ENCODE measurements at regions not wholly inside any gene's neighbourhood (a gene's known extent, or its start where the extent isn't known, plus 50 kb on each side); places are given as distances from the start of the nearest gene placed in this dataset.
"Not testable (repeated sequence)": the region's sequence is repeated elsewhere in the genome, so short reads cannot be mapped to it uniquely, and the experiment has no call there.

GRCh38 chr12:53868511-53868986, 70.1 kb upstream of the HOXC13 start:
- H3K27ac Mint-ChIP-seq (ENCODE audit: unreplicated experiment): no peak overlapping the region
- no peak for DNase-seq (ENCODE audit: extremely low spot score, unreplicated experiment)
- no peaks in the 10 kb centered on the region for H3K9me3 Mint-ChIP-seq (ENCODE audit: unreplicated experiment)
- H3K4me3 Mint-ChIP-seq (ENCODE audit: unreplicated experiment): no peak overlapping the region
- H3K36me3 Mint-ChIP-seq (ENCODE audit: unreplicated experiment): no peaks in the 10 kb centered on the region
- peaks cover 12% of the 10 kb centered on the region for H3K27me3 Mint-ChIP-seq (ENCODE audit: unreplicated experiment)
- no peak for TF ChIP-seq CTCF (IDR thresholded peaks at IDR 0.05)
- H3K4me1 Mint-ChIP-seq (ENCODE audit: unreplicated experiment): no peaks in the 10 kb centered on the region

GRCh38 chr12:53869500-53869899, 69.1 kb upstream of the HOXC13 start:
- H3K9me3 Mint-ChIP-seq (ENCODE audit: unreplicated experiment): no peaks in the 10 kb centered on the region
- TF ChIP-seq CTCF (IDR thresholded peaks at IDR 0.05): no peak
- peaks cover 14% of the 10 kb centered on the region for H3K27me3 Mint-ChIP-seq (ENCODE audit: unreplicated experiment)
- no peak overlapping the region for H3K27ac Mint-ChIP-seq (ENCODE audit: unreplicated experiment)
- H3K4me3 Mint-ChIP-seq (ENCODE audit: unreplicated experiment): no peak overlapping the region
- no peaks in the 10 kb centered on the region for H3K4me1 Mint-ChIP-seq (ENCODE audit: unreplicated experiment)
- DNase-seq (ENCODE audit: extremely low spot score, unreplicated experiment): no peak
- no peaks in the 10 kb centered on the region for H3K36me3 Mint-ChIP-seq (ENCODE audit: unreplicated experiment)

GRCh38 chr12:53870117-53870516, 68.5 kb upstream of the HOXC13 start:
- Mint-ChIP-seq H3K4me1 (ENCODE audit: unreplicated experiment) (no peaks in the 10 kb centered on the region), H3K27me3 (ENCODE audit: unreplicated experiment) (peaks cover 14% of the 10 kb centered on the region), H3K27ac (ENCODE audit: unreplicated experiment) (no peak overlapping the region), H3K4me3 (ENCODE audit: unreplicated experiment) (no peak overlapping the region), H3K9me3 (ENCODE audit: unreplicated experiment) (no peaks in the 10 kb centered on the region), H3K36me3 (ENCODE audit: unreplicated experiment) (no peaks in the 10 kb centered on the region)
- no peak for DNase-seq (ENCODE audit: extremely low spot score, unreplicated experiment)
- no peak for TF ChIP-seq CTCF (IDR thresholded peaks at IDR 0.05)

GRCh38 chr12:53871367-53871766, 67.3 kb upstream of the HOXC13 start:
- TF ChIP-seq CTCF (IDR thresholded peaks at IDR 0.05): no peak
- H3K4me3 Mint-ChIP-seq (ENCODE audit: unreplicated experiment): no peak overlapping the region
- H3K27ac Mint-ChIP-seq (ENCODE audit: unreplicated experiment): no peak overlapping the region
- no peaks in the 10 kb centered on the region for H3K4me1 Mint-ChIP-seq (ENCODE audit: unreplicated experiment)
- H3K9me3 Mint-ChIP-seq (ENCODE audit: unreplicated experiment): no peaks in the 10 kb centered on the region
- H3K36me3 Mint-ChIP-seq (ENCODE audit: unreplicated experiment): no peaks in the 10 kb centered on the region
- peaks cover 14% of the 10 kb centered on the region for H3K27me3 Mint-ChIP-seq (ENCODE audit: unreplicated experiment)
- DNase-seq (ENCODE audit: extremely low spot score, unreplicated experiment): no peak

- Mint-ChIP-seq H3K36me3 (ENCODE audit: unreplicated experiment) (no peaks in the 10 kb centered on the region), H3K27ac (ENCODE audit: unreplicated experiment) (no peak overlapping the region), H3K9me3 (ENCODE audit: unreplicated experiment) (peaks cover under 1% of the 10 kb centered on the region), H3K4me3 (ENCODE audit: unreplicated experiment) (no peak overlapping the region), H3K4me1 (ENCODE audit: unreplicated experiment) (no peaks in the 10 kb centered on the region), H3K27me3 (ENCODE audit: unreplicated experiment) (peaks cover 20% of the 10 kb centered on the region)
- DNase-seq (ENCODE audit: extremely low spot score, unreplicated experiment): no peak
- TF ChIP-seq CTCF (IDR thresholded peaks at IDR 0.05): no peak
Observed at GRCh38 chr12:53872367-53872766, 66.3 kb upstream of the HOXC13 start.

GRCh38 chr12:53877961-53878360, 60.7 kb upstream of the HOXC13 start:
- not testable (repeated sequence) for H3K4me3 Mint-ChIP-seq (ENCODE audit: unreplicated experiment); H3K36me3 Mint-ChIP-seq (ENCODE audit: unreplicated experiment); H3K27ac Mint-ChIP-seq (ENCODE audit: unreplicated experiment); H3K9me3 Mint-ChIP-seq (ENCODE audit: unreplicated experiment); H3K4me1 Mint-ChIP-seq (ENCODE audit: unreplicated experiment); DNase-seq (ENCODE audit: extremely low spot score, unreplicated experiment)
- peaks cover 26% of the 10 kb centered on the region for H3K27me3 Mint-ChIP-seq (ENCODE audit: unreplicated experiment)

Measured in osteocyte (in vitro differentiated cells).